ENCODE measurements at regions not wholly inside any gene's neighbourhood (a gene's known extent, or its start where the extent isn't known, plus 50 kb on each side); places are given as distances from the start of the nearest gene placed in this dataset.

- H3K9me3 ChIP-seq = peaks cover 0 to 21% (median 2%) of the 10 kb centered on the region in 12 donors
- no peak for DNase-seq
- 78 to 91% (median 87%) methylated on average over 9 of the region's 9 CpGs for WGBS, 4 donors
- no peak overlapping the region for H3K4me3 ChIP-seq
- H3K36me3 ChIP-seq = no peaks in the 10 kb centered on the region
- no peak overlapping the region for H3K27ac ChIP-seq
- no peak for TF ChIP-seq POLR2A (IDR thresholded peaks at IDR 0.05)
- no peak for TF ChIP-seq CTCF (IDR thresholded peaks at IDR 0.05)
- ATAC-seq = no peak
- intact Hi-C loops (cut with DNase I) = no loop called here
- H3K4me1 ChIP-seq = peaks cover 0 to 3% (median 0%) of the 10 kb centered on the region in 12 donors
- peaks cover 0 to 3% (median 0%) of the 10 kb centered on the region in 9 donors for H3K27me3 ChIP-seq
These were observed 72.5 kb upstream of the IRX3 start for GRCh38 chr16:54359081-54359480.

DNA sequence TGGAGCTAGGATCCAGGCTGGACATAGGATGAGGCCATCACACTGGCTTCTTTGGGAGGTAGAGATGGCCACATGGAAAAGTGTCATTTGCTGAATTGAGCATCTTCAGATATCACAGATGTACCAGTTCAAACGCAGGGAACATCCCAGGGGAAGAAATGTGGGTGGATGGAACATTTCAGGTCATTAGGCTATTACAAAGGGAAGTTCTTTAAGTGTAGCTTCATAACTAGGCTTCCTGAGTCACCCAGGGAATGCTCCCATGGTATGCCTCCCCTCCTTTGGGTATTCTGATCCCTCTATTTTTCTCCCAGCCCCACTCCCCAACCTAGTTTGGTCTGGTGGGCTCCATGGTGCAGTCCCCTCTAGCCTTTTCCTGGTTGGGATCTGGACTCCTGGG lies 69.8 kb upstream of the IRX3 start:
- Histone ChIP-seq H3K4me3 (no peak overlapping the region), H3K9me3 (peaks cover 0 to 29% (median 2%) of the 10 kb centered on the region in 12 donors), H3K27me3 (no peaks in the 10 kb centered on the region), H3K36me3 (no peaks in the 10 kb centered on the region), H3K4me1 (peaks cover 0 to 3% (median 0%) of the 10 kb centered on the region in 12 donors), H3K27ac (no peak overlapping the region)
- intact Hi-C loops (cut with DNase I) = no loop called here
- WGBS, 4 donors = 40 to 53% (median 44%) methylated on average over 1 of the region's 1 CpG
- TF ChIP-seq CTCF (IDR thresholded peaks at IDR 0.05) = no peak
- no peak for TF ChIP-seq POLR2A (IDR thresholded peaks at IDR 0.05)
- DNase-seq (no peak), ATAC-seq (no peak)

DNA sequence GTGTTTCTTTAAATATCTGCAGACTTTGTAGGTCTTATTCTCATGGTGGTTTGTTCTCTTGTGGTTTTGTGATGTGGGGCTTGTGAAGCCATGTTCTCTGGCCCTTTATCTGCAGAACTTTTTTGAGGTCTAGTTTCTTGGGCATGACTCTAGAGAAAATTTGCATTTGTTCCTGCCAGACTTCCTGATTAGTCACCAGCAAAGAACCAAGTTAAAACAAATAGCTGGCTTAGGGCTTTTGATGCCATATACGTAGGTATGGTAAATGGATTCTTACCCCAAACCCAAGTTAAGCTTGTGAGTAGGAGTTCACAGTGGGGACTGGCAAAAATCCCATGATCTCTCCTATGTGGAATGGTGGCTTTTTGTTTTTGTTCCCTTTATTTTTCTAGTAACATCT lies 68.7 kb upstream of the IRX3 start:
- whole genome bisulfite sequencing, 4 donors = 77 to 96% (median 82%) methylated on average over 1 of the region's 1 CpG
- no peak for ATAC-seq
- H3K4me1 ChIP-seq = no peaks in the 10 kb centered on the region
- intact Hi-C loops (cut with DNase I) = no loop called here
- no peak for TF ChIP-seq POLR2A (IDR thresholded peaks at IDR 0.05)
- TF ChIP-seq CTCF (IDR thresholded peaks at IDR 0.05) = no peak
- peaks cover 0 to 29% (median 2%) of the 10 kb centered on the region in 12 donors for H3K9me3 ChIP-seq
- no peak overlapping the region for H3K4me3 ChIP-seq
- DNase-seq = no peak
- H3K27me3 ChIP-seq = no peaks in the 10 kb centered on the region
- no peaks in the 10 kb centered on the region for H3K36me3 ChIP-seq
- no peak overlapping the region for H3K27ac ChIP-seq

DNA sequence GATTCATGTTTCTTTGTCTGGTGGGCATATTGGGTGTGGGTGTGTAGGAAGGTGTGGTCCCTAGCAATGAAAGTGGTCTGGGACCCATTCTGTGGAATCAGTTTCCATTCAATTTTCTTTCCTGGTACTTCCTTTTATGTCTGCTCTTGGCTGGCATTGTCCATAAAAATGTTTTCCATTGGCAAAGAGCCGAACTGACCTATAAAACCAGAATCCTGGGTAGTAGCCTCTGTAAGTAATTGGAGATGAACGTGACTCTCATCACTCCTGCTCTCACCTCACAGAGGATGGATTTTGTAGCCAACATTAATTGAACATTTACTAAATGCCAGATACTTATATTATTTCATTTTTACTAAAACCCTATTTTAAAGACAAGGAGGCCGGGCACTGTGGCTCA lies 66.5 kb upstream of the IRX3 start:
- Histone ChIP-seq H3K27ac (no peak overlapping the region), H3K27me3 (no peaks in the 10 kb centered on the region), H3K4me1 (no peaks in the 10 kb centered on the region), H3K9me3 (peaks cover 0 to 29% (median 2%) of the 10 kb centered on the region in 12 donors), H3K4me3 (no peak overlapping the region), H3K36me3 (no peaks in the 10 kb centered on the region)
- intact Hi-C loops (cut with DNase I) = no loop called here
- DNase-seq (no peak), ATAC-seq (no peak)
- WGBS, 4 donors = 62 to 87% (median 72%) methylated on average over 3 of the region's 3 CpGs
- no peak for TF ChIP-seq CTCF (IDR thresholded peaks at IDR 0.05)
- TF ChIP-seq POLR2A (IDR thresholded peaks at IDR 0.05) = no peak
